Peyer's patch (tissue), 4 donors: ENCODE measurements at regions not wholly inside any gene's neighbourhood (a gene's known extent, or its start where the extent isn't known, plus 50 kb on each side); places are given as distances from the start of the nearest gene placed in this dataset.
"Not testable (repeated sequence)": the region's sequence is repeated elsewhere in the genome, so short reads cannot be mapped to it uniquely, and the experiment has no call there.

Experiments used
- DNase-seq, 3 donors: peaks; one replicate each; pipeline ENCODE4 v3.0.0-alpha.2; 2017 to 2019
- H3K27ac ChIP-seq, 4 donors: fragments of 200-600 bp; sonication (generic); one replicate each; pipeline ENCODE4 v1.5.1; 2016 to 2019
- H3K27me3 ChIP-seq, 2 donors: fragments of 200-600 bp; sonication (generic); one replicate each; pipeline ENCODE4 v1.5.1; 2019
- H3K36me3 ChIP-seq, 3 donors: fragments of 200-600 bp; sonication (generic); one replicate each; pipeline ENCODE4 v1.5.1; 2016 to 2019
- H3K4me1 ChIP-seq, 4 donors: fragments of 200-600 bp; sonication (generic); one replicate each; pipeline ENCODE4 v1.5.1; 2016 to 2019
- H3K4me3 ChIP-seq, 4 donors: fragments of 200-600 bp; sonication (generic); 1 replicate in 3 of 4; 2 replicates in 1 of 4; pipeline ENCODE4 v1.5.1; 2016 to 2019; ENCODE audit warnings: mild to moderate bottlenecking in 1 of 4
- H3K9me3 ChIP-seq, 4 donors: fragments of 200-600 bp; sonication (generic); one replicate each; pipeline ENCODE4 v1.5.1; 2016 to 2019; ENCODE audit warnings: mild to moderate bottlenecking in 1 of 4
- POLR2A ChIP-seq, 2 donors: fragments of 450-650 bp; IDR thresholded peaks; one replicate each; pipeline ENCODE4 v1.5.1; 2017; ENCODE audit warnings: antibody characterized with exemption in 2 of 2, mild to moderate bottlenecking in 2 of 2, moderate library complexity in 2 of 2
- TF ChIP-seq, protein P1 (sequence below), 6 experiments: fragments of 450-650 bp in 4 of 6; fragments of 200-600 bp in 2 of 6; sonication (generic) in 1 of 6; IDR thresholded peaks; one replicate each; pipeline ENCODE4 v1.5.1; 2017 to 2019; ENCODE audit warnings: antibody characterized with exemption in 6 of 6, mild to moderate bottlenecking in 3 of 6, moderate library complexity in 1 of 6

DNA sequence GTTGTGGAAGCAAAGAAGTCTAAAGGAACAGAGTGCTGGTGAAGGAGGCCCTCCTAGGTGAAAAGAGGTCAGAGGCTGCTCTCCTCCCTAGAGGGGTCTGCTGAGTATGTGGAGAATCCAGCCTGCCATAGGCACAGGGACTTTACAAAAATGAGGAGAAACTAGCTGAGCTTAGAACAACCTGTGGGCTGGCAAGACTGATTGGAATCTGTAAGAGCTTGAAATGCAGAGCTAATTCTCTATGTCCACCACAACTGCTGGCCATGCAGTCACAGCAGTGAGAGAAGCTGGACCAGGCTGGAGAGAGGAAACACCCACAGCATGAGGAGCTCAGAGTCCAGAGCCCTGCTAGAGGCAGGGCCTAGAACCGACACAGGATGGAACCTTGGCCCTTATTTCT, 251.0 kb upstream of the MGAT5 start:
- TF ChIP-seq POLR2A (IDR thresholded peaks at IDR 0.05), result no peak
- TF ChIP-seq, protein P1, sequence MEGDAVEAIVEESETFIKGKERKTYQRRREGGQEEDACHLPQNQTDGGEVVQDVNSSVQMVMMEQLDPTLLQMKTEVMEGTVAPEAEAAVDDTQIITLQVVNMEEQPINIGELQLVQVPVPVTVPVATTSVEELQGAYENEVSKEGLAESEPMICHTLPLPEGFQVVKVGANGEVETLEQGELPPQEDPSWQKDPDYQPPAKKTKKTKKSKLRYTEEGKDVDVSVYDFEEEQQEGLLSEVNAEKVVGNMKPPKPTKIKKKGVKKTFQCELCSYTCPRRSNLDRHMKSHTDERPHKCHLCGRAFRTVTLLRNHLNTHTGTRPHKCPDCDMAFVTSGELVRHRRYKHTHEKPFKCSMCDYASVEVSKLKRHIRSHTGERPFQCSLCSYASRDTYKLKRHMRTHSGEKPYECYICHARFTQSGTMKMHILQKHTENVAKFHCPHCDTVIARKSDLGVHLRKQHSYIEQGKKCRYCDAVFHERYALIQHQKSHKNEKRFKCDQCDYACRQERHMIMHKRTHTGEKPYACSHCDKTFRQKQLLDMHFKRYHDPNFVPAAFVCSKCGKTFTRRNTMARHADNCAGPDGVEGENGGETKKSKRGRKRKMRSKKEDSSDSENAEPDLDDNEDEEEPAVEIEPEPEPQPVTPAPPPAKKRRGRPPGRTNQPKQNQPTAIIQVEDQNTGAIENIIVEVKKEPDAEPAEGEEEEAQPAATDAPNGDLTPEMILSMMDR (IDR thresholded peaks at IDR 0.05), result no peak
- Histone ChIP-seq H3K27ac (no peak overlapping the region), H3K4me3 (no peak overlapping the region), H3K4me1 (no peaks in the 10 kb centered on the region), H3K27me3 (no peaks in the 10 kb centered on the region), H3K36me3 (no peaks in the 10 kb centered on the region), H3K9me3 (no peaks in the 10 kb centered on the region)
- no peak for DNase-seq

DNA sequence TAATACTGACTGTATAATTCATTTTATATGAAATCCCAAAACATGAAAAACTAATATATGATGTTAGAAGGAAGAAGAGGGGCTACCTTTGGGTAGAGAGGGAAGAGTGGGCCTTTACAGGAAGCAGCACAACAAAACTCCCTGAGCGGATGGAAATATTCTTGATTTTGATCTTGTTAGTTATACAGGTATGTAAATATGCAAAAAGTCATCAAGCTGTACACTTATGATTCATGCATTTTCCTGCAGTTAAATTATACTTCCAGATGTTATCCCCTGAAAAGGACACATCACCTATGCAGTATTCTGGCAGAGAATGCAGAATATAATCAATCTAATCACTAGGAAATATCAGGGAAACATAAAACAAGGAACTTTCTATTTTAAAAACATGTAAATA, 249.4 kb upstream of the MGAT5 start:
- Histone ChIP-seq H3K4me3 (no peak overlapping the region), H3K36me3 (no peaks in the 10 kb centered on the region), H3K27ac (no peak overlapping the region), H3K4me1 (no peaks in the 10 kb centered on the region), H3K9me3 (no peaks in the 10 kb centered on the region), H3K27me3 (no peaks in the 10 kb centered on the region)
- TF ChIP-seq, protein P1 (IDR thresholded peaks at IDR 0.05), result no peak
- no peak for DNase-seq

DNA sequence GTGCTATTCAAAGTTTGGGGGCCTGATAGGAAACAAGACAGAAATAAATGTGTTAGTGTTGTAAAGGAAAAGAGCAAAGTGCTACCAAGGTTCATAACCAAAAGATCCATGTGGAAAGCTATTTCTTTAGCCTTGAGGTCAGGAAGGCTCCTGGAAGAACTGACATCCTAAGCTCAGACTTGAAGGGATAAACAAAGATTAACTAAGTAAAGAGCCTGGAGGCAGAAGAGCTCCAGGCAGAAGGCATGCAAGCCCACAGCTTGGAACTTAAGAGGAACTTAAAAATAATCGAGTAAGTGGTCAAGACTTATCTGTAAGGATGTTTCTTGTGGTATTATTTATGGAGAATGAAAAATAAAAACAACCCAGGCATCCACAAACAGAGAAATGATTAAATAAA, 245.0 kb upstream of the MGAT5 start:
- Histone ChIP-seq H3K36me3 (no peaks in the 10 kb centered on the region), H3K4me3 (no peak overlapping the region), H3K27me3 (no peaks in the 10 kb centered on the region), H3K27ac (no peak overlapping the region), H3K4me1 (no peaks in the 10 kb centered on the region), H3K9me3 (no peaks in the 10 kb centered on the region)
- TF ChIP-seq, protein P1 (IDR thresholded peaks at IDR 0.05), result no peak
- TF ChIP-seq POLR2A (IDR thresholded peaks at IDR 0.05), result no peak
- DNase-seq, result no peak

DNA sequence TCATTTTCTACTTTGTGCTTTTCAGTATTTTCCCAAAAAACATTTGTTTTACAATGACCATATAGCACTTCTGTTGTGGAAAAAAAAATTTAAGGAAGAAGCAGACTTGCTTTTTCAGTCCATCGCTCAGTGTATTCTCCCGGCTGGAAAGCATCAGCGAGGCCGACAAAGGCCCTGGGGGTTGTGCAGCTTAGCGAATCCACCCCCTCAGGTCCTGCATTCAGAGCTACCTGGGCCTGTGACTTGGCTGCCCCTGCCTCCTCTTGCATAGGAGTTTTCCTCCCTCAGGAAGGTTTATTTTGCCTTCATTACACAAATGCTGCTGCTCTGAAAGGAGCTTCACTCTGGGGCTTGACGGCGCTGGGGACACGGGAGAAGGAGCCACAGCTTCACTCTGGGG, 244.4 kb upstream of the MGAT5 start:
- no peaks in the 10 kb centered on the region for H3K36me3 ChIP-seq

DNA sequence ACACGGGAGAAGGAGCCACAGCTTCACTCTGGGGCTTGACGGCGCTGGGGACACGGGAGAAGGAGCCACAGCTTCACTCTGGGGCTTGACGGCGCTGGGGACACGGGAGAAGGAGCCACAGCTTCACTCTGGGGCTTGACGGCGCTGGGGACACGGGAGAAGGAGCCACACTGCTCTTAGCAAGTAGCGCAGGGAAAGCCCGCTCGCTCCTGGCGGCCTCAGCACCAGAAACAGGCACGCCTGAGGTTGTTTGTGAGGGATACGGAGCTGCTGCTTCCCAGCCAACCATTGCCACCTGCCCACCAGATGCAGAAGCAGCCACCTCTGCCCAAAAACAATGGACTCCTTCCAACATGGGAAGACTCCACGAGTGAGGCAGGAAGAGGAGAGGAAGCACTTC, 244.0 kb upstream of the MGAT5 start:
- not testable (repeated sequence) for H3K36me3 ChIP-seq

More for the DNA sequence above, 244.4 kb upstream of the MGAT5 start:
- Histone ChIP-seq H3K27ac (no peak overlapping the region), H3K4me3 (no peak overlapping the region), H3K4me1 (no peaks in the 10 kb centered on the region), H3K27me3 (no peaks in the 10 kb centered on the region), H3K9me3 (no peaks in the 10 kb centered on the region)
- TF ChIP-seq, protein P1 (IDR thresholded peaks at IDR 0.05), result no peak
- TF ChIP-seq POLR2A (IDR thresholded peaks at IDR 0.05), result no peak
- DNase-seq, result no peak

DNA sequence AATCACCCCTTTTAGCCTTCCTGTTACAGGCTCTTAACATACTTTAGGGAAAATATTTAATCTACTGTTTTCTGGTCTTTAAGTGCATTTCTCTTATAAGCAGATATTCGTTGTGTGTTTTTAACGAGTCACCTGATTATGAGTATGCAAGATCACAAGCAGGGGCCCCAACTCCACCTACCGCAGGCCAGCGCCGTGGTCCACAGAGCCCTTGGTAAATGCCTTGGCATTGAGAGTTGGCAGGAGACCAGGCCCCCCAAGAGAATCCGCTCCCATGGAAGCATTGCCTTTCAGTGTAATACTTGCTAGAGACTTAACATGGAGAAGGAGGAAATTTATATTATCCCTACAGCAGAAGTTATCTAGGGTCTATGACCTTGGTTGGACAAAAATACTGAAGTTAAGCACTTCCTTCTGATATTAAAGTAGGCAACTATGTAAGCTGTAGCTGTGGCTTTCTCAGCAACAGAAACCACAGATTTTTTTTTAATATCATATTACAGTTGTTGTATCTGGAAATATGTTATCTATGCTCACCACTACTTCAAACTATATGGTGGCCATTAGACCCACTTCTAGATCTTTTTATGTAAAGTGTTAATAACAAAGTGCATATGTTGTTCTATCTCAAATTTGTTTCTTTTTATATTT, 241.8 kb upstream of the MGAT5 start:
- Histone ChIP-seq H3K36me3 (no peaks in the 10 kb centered on the region), H3K27ac (no peak overlapping the region), H3K9me3 (no peaks in the 10 kb centered on the region), H3K4me1 (no peaks in the 10 kb centered on the region), H3K4me3 (no peak overlapping the region), H3K27me3 (no peaks in the 10 kb centered on the region)
- DNase-seq, result no peak
- no peak for TF ChIP-seq POLR2A (IDR thresholded peaks at IDR 0.05)
- TF ChIP-seq, protein P1 (IDR thresholded peaks at IDR 0.05), result no peak

More for the DNA sequence above, 244.0 kb upstream of the MGAT5 start:
- H3K27ac ChIP-seq, DNase-seq, H3K4me1 ChIP-seq, H3K9me3 ChIP-seq, H3K4me3 ChIP-seq, H3K27me3 ChIP-seq: not testable (repeated sequence)
